ENCODE measurements at regions not wholly inside any gene's neighbourhood (a gene's known extent, or its start where the extent isn't known, plus 50 kb on each side); places are given as distances from the start of the nearest gene placed in this dataset.
"Not testable (repeated sequence)": the region's sequence is repeated elsewhere in the genome, so short reads cannot be mapped to it uniquely, and the experiment has no call there.

DNA sequence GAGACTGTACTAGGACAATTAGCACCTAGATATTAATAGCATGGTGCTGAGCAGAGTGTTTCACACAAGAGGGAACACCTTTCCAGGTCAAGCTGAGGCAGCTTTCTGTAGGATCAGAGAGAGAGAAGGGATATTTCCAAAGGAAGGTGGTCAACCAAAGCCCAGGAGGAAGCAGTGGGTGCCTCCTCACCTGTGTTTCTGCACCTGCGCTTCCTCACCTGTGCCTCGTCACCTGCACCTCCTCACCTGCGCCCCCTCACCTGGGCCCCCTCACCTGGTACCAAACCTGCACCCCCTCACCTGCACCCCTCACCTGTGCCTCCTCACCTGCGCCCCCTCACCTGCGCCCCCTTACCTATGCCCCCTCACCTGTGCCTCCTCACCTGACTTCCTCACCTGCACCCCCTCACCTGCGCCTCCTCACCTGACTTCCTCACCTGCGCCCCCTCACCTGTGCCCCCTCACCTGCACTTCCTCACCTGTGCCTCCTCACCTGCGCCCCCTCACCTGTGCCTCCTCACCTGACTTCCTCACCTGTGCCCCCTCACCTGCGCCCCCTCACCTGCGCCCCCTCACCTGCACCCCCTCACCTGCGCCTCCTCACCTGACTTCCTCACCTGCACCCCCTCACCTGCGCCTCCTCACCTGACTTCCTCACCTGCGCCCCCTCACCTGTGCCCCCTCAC is 67.9 kb downstream of the TTLL2 start:
- no peak for DNase-seq (ENCODE audit: low spot score)

DNA sequence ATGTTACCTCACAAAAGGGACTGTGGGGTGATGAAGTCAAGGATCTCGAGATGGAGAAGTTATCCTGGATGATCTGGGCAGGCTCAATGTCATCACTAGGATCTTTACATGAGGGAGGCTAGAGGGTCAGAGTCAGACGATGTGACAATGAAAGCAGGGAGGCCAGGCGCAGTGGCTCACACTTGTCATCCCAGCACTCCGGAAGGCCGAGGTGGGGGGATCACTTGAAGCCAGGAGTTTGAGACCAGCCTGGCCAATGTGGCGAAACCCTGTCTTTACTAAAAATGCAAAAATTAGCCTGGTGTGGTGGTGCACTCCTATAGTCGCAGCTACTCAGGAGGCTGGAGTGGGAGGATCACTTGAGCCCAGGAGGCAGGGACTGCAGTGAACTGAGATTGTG is 68.8 kb downstream of the TTLL2 start:
- no peak for DNase-seq (ENCODE audit: low spot score)

DNA sequence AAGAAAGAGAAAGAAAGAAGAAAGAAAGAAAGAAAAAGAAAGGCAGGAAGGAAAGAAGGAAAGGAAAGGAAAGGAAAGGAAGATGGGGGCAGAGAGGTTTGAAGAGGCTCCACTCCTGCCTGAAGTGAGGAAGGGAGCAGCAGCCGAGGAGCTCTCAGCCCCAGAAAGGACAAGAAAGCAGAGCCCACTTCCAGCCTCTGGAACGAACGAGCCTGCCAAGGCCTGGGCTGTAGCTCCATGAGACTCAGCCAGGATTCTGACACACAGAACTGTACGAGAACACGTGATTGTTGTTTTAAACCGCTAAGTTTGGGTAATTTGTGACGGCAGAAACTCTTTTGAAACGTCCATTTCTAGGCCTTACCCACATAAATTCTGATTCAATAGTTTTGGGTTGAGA is 69.5 kb downstream of the TTLL2 start:
- no peak for DNase-seq (ENCODE audit: low spot score)

DNA sequence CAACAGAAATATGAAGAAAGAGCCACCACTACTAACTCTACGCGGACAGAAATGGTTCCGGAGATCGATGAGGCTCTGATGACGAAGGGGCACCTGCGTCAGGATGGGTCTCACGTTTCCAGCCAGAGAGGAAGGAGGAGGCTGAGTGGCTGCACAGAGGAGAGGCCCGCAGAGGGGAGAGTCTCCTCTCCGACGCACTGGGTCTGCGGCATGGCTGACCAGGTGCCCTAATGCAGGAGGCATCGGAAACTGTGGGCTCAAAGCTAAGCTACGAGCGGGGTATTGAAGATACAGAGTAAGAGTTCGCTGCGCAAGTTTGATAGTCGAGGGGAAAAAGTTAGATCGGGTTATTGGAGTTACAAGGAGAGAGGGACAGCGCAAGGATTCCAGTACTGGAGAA is 69.9 kb downstream of the TTLL2 start:
- no peak for DNase-seq (ENCODE audit: low spot score)

DNA sequence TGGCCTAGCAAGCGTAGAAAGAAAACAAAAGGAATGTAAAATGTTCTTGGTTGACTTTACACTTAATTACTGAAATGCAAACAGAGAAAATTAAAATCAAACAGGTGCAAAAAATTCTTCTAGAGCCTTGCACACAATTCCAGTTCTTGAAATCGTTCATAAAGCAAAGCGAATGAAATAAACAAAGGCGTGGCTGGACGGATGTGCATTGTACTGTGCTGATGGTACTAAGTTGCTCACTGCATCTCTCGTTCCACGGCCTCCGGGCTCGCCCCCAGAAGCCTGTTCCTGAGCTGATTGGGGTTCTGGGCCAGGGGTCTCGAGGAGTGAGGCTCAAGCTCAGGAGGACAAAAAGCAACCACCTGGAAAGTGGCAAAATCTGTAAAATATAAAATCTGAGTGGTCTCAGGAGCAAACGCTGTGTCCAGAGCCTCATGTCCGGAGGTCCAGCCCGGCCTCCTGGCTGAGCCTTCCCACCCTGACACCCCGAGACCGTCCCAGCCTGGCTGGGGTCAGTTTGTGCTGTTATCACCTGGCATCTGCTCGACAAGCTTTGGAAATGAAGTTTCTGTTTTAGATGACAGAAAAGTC is 71.3 kb downstream of the TTLL2 start:
- no peak for DNase-seq (ENCODE audit: low spot score)

DNA sequence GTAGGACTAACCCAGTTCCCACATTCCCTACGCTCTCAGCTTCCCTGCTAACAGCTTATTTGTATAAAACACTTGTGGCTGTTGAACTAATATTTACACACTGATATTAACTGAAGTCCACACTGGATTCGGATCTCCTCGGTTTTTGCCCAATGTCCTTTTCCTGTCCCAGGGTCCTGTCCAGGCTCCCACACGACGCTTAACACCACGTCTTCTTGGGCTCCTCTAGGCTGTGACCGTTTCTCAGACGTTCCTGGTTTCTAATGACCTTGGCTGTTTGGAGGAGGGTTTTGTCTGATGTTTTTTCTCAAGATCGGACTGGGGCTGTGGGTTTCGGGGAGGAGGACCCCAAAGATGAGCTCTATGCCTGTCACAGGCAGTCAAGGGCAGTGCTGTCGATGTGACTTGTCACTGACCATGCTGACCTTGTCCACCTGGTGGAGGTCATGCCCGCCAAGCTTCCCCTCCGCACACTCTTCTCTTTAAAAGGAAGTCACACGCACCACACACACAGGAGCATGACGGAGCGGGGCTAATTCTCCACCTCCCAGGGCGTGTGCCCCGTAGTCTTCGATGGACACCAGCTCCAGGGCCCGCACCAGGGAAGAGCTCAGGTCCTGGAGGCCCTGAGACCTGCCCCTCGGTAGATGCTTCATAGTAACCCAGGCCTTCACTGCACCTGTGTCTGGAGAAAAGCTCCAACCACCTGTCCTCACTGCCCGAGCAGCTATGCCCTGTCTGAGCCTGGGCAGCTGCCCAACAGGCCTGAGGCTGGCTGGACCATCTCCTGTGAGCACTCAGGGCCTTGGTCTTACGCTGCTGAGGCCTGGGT is 72.0 kb downstream of the TTLL2 start:
- no peak for DNase-seq (ENCODE audit: low spot score)

DNA sequence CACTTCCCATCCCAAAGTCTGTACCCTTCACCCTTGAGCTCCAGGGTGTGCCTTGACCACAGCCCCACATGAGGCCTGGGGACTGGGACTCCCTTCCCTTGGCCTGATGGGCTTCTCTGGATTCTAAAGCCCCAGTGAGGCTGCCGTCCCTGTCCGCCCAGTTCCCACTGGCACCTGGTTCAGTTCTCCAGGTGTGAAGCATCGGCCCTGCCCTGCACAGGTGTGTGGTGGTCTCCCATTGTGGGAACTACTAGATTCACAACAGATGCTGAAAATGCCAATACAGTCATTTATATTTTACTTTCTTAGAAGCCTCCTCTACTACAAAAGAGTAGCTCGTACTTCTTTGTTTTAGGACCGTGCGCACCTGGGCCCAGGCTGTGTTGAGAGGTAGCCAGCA is 72.8 kb downstream of the TTLL2 start:
- DNase-seq (ENCODE audit: low spot score) = no peak

DNA sequence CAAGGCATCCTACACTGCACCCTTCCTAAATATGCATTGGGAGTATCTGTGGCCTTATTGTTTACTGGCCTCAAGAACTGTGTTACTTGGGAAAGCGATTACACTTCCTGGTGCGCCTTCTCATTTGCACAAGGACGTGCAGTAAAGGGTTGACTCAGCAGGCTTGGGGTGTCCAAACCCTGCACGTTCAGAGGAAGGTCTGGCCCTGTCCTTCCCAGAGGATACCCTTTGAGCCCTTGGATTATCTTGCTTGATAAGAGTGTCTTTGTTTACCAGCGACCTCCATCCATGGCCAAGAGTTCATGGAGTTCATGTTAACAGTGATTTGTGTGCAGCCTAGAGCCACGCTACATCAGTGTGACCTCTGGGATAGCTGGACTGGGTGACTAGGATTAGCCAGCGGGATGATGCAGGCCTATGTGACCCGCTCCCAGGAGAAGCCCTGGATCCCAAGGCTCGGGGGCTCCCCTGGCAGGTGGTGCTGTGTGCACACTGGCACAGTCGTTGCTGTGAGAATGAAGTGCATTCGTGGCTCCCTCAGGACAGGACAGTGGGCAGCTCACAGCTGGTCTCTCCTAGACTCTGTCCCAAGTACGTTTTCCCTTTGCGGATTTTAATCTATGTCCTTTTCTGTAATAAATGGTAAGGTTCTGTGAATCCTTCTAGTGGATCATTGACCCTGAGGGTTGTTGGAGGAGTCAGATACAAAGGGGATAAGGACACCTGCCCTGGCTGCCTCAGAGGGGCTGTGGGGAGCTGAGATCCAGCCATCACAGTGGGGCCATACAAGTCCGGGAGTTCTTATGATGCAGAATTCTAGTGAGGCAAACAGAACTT is 73.5 kb downstream of the TTLL2 start:
- no peak for DNase-seq (ENCODE audit: low spot score)

DNA sequence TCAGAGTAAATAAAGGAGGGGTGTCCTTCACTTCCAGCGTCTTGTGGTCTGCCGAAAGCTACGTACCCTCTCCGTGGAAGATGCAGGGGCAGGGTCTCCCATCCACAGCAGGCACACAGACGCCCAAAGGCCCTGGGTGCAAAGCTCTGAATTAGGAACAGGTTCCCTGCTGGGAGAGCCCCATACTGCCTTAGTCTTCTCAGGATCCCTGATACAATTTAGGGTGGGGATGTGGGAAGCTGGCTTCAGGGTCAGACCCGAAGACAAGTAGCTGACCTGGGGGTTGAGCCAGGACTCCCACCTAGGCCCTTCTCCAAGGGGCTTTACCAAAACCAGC is 74.1 kb downstream of the TTLL2 start:
- no peak for DNase-seq (ENCODE audit: low spot score)

DNA sequence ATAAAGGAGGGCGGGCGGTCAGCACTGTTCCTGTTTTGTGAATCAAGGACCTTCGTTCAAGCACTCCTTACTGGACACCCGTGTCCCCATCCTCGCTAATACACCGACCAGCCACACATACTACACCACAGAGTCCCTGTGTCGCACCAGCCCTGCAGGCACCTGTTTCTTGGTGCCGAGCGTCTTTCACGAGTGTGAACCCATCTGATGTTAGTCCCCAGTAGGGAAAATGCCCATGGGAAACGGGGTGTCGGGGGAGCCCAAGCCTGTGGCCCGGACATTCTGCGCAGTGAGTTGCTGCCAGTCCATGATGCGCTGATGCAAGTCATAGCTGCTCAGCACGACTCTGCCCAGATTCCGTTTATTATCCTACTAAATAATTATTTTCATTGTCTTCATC is 74.7 kb downstream of the TTLL2 start:
- no peak for DNase-seq (ENCODE audit: low spot score)

DNA sequence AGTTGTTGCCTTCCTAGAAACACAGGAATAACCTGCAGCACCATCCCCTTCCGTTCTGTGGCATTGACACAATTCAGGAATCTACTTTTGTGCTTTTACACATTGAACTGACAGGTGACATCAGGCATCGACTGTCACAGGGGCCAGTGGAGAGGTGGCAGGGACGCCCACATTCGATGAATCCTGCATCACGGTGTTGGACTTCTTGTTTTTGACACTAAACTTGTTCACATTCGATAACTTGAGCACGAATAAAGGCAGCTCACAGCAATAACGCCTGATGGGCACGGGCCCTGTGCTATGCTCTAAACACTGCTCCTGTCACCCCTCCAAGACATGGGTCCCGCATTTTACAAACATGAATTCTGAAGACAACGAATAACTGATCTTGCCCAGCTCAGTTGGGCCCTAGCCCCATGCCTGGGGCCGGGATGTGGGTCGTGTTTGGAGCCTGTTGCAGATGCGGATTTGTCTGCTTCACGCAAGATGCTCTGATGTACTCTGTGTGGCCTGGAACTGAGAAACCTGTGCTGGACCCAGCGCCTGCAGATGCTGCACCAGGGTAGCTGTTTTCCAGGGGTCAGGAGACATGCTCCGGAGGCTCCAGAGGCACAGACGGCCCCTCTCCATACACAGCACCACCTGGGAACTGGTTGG is 75.7 kb downstream of the TTLL2 start:
- no peak for DNase-seq (ENCODE audit: low spot score)

DNA sequence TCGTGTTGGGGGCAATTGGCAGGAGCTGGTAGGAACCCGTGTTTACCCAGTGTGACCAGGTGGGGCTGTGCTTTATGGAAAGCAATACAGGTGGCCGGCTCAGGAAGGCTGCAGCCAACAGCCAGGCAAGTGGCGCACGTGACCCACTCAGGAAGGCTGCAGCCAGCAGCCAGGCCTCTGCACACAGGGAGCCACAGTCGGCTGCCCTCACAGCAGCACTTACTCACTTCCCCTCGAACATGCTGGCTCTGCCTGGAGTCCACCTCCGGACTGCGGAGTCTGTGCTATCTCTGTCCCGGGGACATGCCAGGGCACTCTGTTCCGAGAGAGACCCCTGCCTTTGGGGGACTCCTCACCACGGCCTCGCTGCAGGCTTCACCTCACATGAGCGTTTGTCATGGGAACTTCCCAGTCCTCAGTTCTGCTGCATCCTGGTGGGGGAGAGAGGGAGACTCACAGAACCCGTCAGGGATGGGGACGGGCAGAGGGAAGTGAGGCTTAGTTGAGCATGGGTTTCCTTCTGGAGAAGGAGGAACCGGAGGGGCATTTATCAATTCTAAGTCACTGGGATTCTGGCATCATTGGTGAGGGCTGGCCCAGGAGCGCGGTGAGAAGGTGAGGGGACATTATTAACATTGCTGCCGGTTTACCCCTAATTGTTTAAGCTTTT is 76.8 kb downstream of the TTLL2 start:
- DNase-seq (ENCODE audit: low spot score) = no peak

DNA sequence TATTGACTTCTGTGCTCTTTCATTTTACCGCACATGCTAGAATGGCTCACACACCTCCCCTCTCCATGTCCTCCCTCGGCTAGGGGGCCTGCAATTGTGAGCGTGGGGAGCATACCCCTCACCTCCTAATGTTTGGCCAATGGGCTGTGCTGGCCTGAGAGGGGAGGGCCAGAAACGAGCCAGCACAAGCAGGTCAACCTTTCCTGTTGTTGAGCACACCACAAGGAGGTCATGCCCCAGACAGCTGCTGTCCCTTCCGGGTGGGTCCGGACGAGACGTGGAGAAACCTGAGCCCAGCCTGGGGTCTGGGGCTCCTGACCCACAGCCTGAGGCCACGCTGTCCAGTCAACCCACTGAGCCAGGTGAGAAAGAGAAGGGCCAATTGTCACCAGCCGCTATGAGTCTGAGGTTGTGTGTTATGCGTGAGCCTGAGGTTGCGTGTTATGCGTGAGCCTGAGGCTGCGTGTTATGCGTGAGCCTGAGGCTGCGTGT is 77.4 kb downstream of the TTLL2 start:
- DNase-seq (ENCODE audit: low spot score) = no peak

DNA sequence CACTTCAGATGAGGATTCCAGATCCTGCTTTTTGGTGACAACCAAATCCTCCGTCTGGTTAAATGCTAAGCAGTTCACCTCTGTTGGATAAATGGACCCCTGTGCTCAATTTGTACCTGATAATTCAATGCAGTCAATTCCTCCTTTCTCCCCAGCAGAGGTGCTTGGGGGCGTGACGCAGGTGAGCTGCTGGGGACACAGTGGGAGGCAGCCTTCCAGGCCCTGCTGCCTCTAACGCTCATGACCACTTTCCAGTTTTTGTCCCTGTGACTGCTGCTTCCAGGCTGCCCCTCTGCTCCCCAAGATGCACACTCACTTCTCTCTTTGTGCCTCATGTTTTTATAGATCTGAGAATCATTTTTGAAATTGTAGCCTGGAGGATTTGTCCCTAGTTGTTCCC is 78.5 kb downstream of the TTLL2 start:
- no peak for DNase-seq (ENCODE audit: low spot score)

DNA sequence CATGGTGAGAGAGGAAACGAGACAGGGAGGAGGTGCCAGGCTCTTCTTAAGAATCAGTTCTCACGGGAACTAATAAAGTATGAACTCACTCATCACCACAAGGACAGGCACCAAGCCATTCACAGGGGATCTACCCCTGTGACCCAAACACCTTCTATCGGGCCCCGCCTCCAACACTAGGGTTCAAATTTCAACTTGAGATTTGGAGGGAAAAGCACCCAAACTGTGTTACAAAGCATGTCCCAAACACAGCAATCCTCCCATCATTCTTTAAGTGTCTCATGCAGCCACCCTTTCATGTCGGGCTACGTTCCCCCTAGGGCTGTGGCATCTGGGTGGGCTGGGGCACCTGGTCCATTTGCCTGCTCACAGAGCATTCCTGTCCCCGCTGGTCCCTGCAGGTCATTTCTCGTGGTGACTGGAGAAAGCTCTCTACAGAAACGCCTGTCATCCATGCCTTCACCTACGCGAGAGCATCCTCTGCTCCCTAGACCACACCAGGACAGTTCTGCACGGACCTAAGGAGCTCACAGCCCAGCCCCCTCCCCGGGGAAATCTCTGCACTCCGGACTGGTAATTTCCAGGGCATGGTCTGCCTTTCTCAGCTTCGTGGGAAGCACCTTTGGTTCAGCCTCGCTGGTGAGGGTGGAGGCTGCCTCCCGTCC is 79.6 kb downstream of the TTLL2 start:
- DNase-seq (ENCODE audit: low spot score) = no peak

DNA sequence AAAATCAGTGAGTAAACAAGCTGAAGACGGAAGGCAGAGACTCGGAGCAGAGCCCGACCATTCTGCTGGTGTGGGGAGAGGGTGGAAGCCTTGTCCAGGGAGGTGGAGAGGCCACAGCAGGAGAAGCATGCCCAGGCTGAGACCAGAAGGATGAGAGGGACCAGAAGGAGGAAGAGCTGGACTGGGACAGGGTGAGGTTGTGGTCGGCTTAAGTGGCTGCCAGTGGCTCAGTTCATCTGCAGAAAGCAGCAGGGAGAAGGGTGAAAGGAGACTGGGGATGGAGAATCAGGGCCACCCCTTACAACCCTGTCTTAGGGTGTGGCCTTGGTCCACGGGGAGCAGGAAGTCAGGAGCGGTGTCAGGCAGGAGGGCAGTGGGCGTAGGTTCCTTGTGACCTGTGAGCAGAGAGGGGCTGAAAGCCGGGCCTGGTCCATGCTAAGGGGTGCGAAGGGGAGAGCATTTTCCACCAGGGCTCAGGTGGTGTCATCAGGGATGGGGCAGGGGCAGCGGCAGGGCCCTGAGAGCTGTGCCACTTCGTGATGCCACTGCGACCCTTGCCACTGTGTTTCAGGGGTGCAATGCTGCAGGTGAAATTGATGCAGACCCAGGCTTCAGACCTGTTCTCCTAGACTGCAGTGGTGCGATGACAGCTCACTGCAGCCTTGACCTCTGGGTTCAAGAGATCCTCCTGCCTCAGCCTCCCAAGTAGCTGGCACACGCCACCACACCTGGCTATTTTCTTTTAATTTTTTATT is 81.1 kb downstream of the TTLL2 start:
- DNase-seq (ENCODE audit: low spot score) = no peak

DNA sequence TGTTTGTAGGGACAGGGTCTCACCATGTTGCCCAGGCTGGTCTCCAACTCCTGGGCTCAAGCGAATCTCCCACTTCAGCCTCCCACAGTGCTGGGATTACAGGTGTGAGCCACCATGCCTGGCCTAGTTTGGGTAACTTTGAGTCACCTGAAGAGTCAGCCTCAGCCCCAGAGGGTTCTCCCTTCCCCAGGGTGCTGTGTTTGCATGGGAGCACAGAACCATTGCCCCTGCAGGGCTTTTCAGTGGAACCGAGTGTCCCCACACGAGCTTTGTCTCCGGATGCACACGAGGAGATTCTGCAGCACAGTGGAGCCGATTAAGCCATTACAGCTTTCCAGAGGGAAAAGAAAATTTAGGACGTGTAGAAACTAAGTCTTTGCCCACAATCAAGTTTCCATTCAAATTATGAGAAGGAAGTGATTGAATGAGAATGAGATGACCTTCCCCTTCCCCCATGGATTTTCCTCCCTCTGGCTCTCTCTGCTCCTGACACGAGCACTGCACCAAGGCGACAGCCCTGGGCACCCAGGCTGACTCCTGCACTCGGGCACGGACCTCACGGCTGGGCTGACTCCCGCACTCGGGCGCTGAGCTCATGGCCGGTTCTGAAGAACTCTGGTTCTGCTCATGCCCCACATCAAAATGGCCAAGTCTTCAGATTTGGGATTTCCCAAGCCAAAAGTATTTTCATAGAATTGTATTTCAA is 81.8 kb downstream of the TTLL2 start:
- DNase-seq (ENCODE audit: low spot score) = not testable (repeated sequence)

DNA sequence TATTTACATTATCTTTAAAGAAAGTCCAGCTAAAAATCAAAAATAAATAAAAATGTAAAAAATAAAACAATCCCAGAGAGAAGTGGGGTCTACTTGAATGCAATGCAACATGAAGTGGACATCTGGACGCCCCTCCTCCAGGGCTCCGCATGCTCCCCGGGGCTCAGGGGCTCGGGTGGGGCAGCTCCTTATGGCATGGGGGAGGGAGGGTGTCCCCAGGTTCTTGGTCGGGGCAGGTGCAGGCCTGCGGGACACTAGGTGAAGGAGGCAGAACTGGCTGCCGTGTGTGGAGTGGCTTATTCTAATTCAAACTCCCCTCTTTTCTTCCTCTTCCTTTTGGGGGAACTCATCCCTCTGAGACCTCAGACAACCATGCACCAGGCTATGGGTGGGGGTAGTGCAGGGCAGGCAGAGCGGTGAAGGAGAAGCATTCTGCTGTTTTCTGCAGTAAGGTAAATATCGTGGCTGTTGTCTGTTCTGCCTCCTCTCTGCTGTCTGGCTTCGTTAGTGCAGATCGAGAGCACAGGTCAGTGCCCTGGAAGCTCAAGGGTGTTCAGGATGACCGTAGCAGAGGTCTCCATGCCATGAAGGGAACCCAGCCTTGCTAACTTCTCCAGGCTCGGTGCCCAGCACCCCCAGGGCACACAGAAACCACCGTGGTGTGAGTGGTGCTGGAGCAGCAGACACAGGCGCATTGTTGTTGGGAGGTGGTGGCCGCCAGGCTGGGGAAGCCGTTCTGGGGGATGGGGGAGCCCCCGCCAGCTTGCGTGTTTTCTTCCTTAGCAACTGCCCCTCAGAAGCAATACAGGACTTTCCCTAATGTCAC is 82.6 kb downstream of the TTLL2 start:
- no peak for DNase-seq (ENCODE audit: low spot score)
